GM12892 (cell line): ENCODE measurements at regions not wholly inside any gene's neighbourhood (a gene's known extent, or its start where the extent isn't known, plus 50 kb on each side); places are given as distances from the start of the nearest gene placed in this dataset.

ENCODE experiments used
- POLR2A ChIP-seq: IDR thresholded peaks from 2 replicates; pipeline ENCODE4 v1.6.1; 2011; ENCODE audit warnings: low read depth, low read length, control low read depth
- POLR2AphosphoS5 ChIP-seq: IDR thresholded peaks from 2 replicates; pipeline ENCODE4 v1.6.1; 2011; ENCODE audit warnings: low read depth, low read length, control low read depth

DNA sequence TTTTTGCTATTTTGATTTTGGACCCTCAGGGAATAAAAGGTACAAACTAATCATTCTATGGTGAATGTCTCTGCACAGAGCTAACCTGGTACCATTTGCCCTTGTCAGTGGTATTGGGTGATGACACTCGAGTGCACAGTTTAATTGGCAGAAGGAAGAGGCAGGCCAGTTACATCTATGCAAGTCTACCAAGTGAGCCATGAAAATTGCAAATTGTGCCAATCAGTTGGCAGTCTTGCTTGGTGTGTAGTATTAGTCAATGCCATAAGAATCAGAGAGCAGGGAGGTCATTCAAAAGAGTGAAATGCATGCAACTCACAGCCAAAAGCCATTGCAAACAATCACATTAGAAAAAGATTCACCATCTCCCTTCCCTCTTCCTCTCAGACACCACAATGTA is 479.6 kb downstream of the ADAMTS20 start:
- TF ChIP-seq POLR2A (no peak), POLR2AphosphoS5 (no peak)
